Stomach (tissue), 8 donors: ENCODE measurements at regions not wholly inside any gene's neighbourhood (a gene's known extent, or its start where the extent isn't known, plus 50 kb on each side); places are given as distances from the start of the nearest gene placed in this dataset.
"Not testable (repeated sequence)": the region's sequence is repeated elsewhere in the genome, so short reads cannot be mapped to it uniquely, and the experiment has no call there.

ENCODE experiments used
- DNase-seq, 2 donors: peaks; one replicate each; pipeline versions ENCODE4 v3.0.0 to v3.0.0-alpha.2; 2013 to 2019
- H3K27ac ChIP-seq, 5 donors: fragments of 200-600 bp in 4 of 5; sonication (generic) in 4 of 5; one replicate each; pipeline ENCODE4 v1.5.1; 2013 to 2019; ENCODE audit warnings: mild to moderate bottlenecking in 1 of 5, moderate library complexity in 1 of 5
- H3K27me3 ChIP-seq, 3 donors: fragments of 200-600 bp; sonication (generic); one replicate each; pipeline ENCODE4 v1.5.1; 2017 to 2019; ENCODE audit warnings: mixed run types in 1 of 3
- H3K36me3 ChIP-seq, 4 donors: fragments of 200-600 bp; sonication (generic); 1 replicate in 3 of 4; 2 replicates in 1 of 4; pipeline ENCODE4 v1.5.1; 2016 to 2019
- H3K4me1 ChIP-seq, 4 donors: fragments of 200-600 bp; sonication (generic); one replicate each; pipeline ENCODE4 v1.5.1; 2016 to 2019
- H3K4me3 ChIP-seq, 4 donors: fragments of 200-600 bp; sonication (generic) in 3 of 4; one replicate each; pipeline ENCODE4 v1.5.1; 2016 to 2019; ENCODE audit warnings: mild to moderate bottlenecking in 1 of 4
- H3K9me3 ChIP-seq, 4 donors: fragments of 200-600 bp; sonication (generic); one replicate each; pipeline ENCODE4 v1.5.1; 2016 to 2019
- EP300 ChIP-seq: sonication (generic); formaldehyde crosslinking; IDR thresholded peaks from one replicate; pipeline ENCODE4 v1.6.1; 2017; ENCODE audit warnings: antibody characterized with exemption
- POLR2A ChIP-seq, 4 donors: fragments of 450-650 bp; IDR thresholded peaks; one replicate each; pipeline ENCODE4 v1.6.1; 2016; ENCODE audit warnings: antibody characterized with exemption in 4 of 4, control low read depth in 2 of 4, mild to moderate bottlenecking in 1 of 4, moderate library complexity in 1 of 4
- POLR2AphosphoS5 ChIP-seq, 3 donors: sonication (generic); formaldehyde crosslinking; IDR thresholded peaks; one replicate each; pipeline ENCODE4 v1.6.1; 2016; ENCODE audit warnings: antibody characterized with exemption in 3 of 3
- WGBS, 5 donors: extraction: QIAGEN DNeasy Blood & Tissue Kit in 3 of 5; methylation state at CpG; one replicate each; pipeline versions ENCODE4 v1.1.5 to v1.1.7; 2013 to 2018; 5-methylcytosine and 5-hydroxymethylcytosine counted together
- intact Hi-C: fragments of 100-400 bp; cut with DNase I; formaldehyde crosslinking; loops from one replicate; pipeline ENCODE4 v1.15.1; 2023; ENCODE audit warnings: low total_unique reads
- TF ChIP-seq, protein P1 (sequence below), 7 experiments: fragments of 450-650 bp in 4 of 7; fragments of 200-600 bp in 3 of 7; sonication (generic) in 3 of 7; IDR thresholded peaks; one replicate each; pipeline ENCODE4 v1.5.1; 2016 to 2019; ENCODE audit warnings: antibody characterized with exemption in 7 of 7, control low read depth in 2 of 7, mild to moderate bottlenecking in 1 of 7
- donor health status: healthy with polysubstance abuse.
- donor health status: Bipolar disorder and iron deficiency.
- donor health status: healthy.

DNA sequence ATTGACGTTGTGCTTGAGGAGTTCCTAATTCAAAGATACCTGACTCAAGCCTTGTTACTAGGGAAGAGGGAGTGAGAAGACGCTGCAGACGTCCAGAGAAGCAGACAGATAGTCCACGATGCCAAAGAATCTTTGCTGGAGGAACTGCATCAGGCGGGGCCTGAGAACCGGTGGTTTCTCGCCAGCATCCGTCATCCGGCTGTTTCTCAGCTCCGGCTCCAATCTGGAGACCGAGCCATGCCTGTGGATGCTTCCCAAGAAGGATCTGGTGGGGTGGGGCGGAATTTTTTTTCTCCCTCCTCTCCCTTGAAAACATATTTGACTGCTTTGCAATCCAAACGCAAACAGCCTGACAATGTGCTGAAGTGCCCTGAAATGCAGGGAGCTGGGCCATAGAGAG is 125.8 kb upstream of the SRSF6 start:
- H3K36me3 ChIP-seq: no peaks in the 10 kb centered on the region
- H3K4me3 ChIP-seq: no peak overlapping the region
- TF ChIP-seq POLR2AphosphoS5 (IDR thresholded peaks at IDR 0.05): no peak
- TF ChIP-seq, protein P1, sequence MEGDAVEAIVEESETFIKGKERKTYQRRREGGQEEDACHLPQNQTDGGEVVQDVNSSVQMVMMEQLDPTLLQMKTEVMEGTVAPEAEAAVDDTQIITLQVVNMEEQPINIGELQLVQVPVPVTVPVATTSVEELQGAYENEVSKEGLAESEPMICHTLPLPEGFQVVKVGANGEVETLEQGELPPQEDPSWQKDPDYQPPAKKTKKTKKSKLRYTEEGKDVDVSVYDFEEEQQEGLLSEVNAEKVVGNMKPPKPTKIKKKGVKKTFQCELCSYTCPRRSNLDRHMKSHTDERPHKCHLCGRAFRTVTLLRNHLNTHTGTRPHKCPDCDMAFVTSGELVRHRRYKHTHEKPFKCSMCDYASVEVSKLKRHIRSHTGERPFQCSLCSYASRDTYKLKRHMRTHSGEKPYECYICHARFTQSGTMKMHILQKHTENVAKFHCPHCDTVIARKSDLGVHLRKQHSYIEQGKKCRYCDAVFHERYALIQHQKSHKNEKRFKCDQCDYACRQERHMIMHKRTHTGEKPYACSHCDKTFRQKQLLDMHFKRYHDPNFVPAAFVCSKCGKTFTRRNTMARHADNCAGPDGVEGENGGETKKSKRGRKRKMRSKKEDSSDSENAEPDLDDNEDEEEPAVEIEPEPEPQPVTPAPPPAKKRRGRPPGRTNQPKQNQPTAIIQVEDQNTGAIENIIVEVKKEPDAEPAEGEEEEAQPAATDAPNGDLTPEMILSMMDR (IDR thresholded peaks at IDR 0.05): no peak
- no peak for TF ChIP-seq POLR2A (IDR thresholded peaks at IDR 0.05)
- TF ChIP-seq EP300: no peak
- H3K27ac ChIP-seq: no peak overlapping the region
- DNase-seq: peak in 1 of 2 donors; percentile 41
- no peaks in the 10 kb centered on the region for H3K4me1 ChIP-seq
- H3K9me3 ChIP-seq: peaks cover 4 to 49% (median 40%) of the 10 kb centered on the region in 4 donors
- intact Hi-C loops: no loop called here
- 60 to 76% (median 71%) methylated on average over 13 of the region's 13 CpGs for WGBS, 5 donors
- H3K27me3 ChIP-seq: no peaks in the 10 kb centered on the region

DNA sequence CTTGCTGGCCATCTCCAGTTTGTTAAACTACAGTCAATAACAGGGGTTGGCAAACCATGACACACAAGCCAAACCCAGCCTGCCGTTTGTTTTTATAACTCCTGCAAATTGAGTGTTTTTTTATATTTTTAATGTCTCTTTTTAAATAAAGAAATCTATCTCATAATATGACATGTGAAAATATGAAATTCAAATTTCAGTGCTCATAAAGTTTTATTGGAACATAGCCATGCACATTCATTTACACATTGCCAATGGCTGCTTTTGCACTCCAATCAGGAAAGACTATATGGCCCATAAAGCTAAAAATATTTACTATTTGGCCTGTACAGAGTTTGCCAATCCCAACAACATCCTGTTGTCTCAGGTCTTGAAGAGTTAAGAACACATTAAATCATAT is 129.0 kb upstream of the SRSF6 start:
- Histone ChIP-seq H3K4me1 (no peaks in the 10 kb centered on the region), H3K9me3 (peaks cover 0 to 19% (median 16%) of the 10 kb centered on the region in 4 donors), H3K4me3 (no peak overlapping the region), H3K36me3 (no peaks in the 10 kb centered on the region), H3K27ac (no peak overlapping the region), H3K27me3 (no peaks in the 10 kb centered on the region)
- no peak for DNase-seq
- intact Hi-C loops: no loop called here
- TF ChIP-seq EP300: no peak
- no peak for TF ChIP-seq POLR2A (IDR thresholded peaks at IDR 0.05)
- TF ChIP-seq POLR2AphosphoS5 (IDR thresholded peaks at IDR 0.05): no peak
- TF ChIP-seq, protein P1 (IDR thresholded peaks at IDR 0.05): no peak
- WGBS, 5 donors: 71 to 89% (median 82%) methylated on average over 1 of the region's 1 CpG

- H3K9me3 ChIP-seq, H3K4me3 ChIP-seq, H3K4me1 ChIP-seq, intact Hi-C loops, DNase-seq, H3K27ac ChIP-seq, H3K27me3 ChIP-seq, H3K36me3 ChIP-seq: not testable (repeated sequence)
- 90 to 96% (median 95%) methylated on average over 4 of the region's 4 CpGs for WGBS, 5 donors
Observed at GRCh38 chr20:43327234-43327633, 130.5 kb upstream of the SRSF6 start.

DNA sequence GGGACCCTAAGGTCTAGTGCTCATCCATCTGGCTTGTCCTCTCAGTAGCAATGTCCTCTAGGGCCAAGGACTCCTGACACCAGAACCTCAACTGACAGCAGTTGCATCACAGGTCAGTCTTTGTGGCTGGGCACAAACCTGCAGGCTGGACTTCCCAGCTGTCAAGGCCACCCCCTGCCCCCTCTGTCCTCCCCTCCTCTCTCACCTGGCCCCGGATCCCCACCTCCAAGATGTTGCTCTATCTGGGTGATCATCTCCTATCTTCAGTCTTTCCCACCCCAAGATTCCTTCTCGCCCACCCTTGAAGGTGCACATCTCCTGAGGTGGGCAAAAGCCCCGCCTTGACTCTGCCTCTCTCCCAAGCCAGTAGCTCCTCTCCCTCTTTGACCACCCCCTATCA is 131.8 kb upstream of the SRSF6 start:
- TF ChIP-seq, protein P1 (IDR thresholded peaks at IDR 0.05): no peak
- TF ChIP-seq POLR2AphosphoS5 (IDR thresholded peaks at IDR 0.05) (no peak), POLR2A (IDR thresholded peaks at IDR 0.05) (no peak)
- intact Hi-C loops: no loop called here

DNA sequence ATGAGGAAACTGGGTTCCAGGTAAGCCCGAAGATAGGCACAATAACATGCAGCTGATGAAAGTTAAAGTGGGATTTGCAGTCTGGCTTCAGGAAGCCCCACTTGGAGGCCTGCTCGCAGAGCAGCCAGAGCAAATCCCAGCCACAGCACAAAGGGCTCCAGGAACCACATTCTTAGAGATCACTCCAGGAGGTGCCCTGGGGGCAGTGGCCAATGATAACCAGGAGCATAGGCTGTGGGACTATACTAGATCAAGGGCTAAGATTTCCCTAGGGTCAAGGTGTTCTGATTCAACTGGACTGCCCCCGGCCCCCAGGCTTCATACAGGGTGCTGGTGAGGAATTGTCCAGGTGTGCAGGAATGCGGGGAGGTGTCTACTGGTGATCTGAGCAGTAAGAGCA is 133.9 kb upstream of the PTPRT start:
- intact Hi-C loops: no loop called here
- Histone ChIP-seq H3K9me3 (peaks cover 0 to 6% (median 0%) of the 10 kb centered on the region in 4 donors), H3K36me3 (no peaks in the 10 kb centered on the region), H3K4me3 (no peak overlapping the region), H3K27ac (no peak overlapping the region), H3K27me3 (peaks cover 0 to 4% (median 0%) of the 10 kb centered on the region in 3 donors), H3K4me1 (no peaks in the 10 kb centered on the region)
- WGBS, 5 donors: 64 to 72% (median 70%) methylated on average over 4 of the region's 4 CpGs
- DNase-seq: no peak
- TF ChIP-seq POLR2A (IDR thresholded peaks at IDR 0.05) (no peak), EP300 (no peak), POLR2AphosphoS5 (IDR thresholded peaks at IDR 0.05) (no peak)
- TF ChIP-seq, protein P1 (IDR thresholded peaks at IDR 0.05): no peak

More for the DNA sequence above, 131.8 kb upstream of the SRSF6 start:
- peaks cover 0 to 4% (median 0%) of the 10 kb centered on the region in 3 donors for H3K27me3 ChIP-seq
- H3K9me3 ChIP-seq: peaks cover 0 to 6% (median 0%) of the 10 kb centered on the region in 4 donors
- no peaks in the 10 kb centered on the region for H3K4me1 ChIP-seq
- H3K4me3 ChIP-seq: no peak overlapping the region
- 67 to 97% (median 80%) methylated on average over 3 of the region's 3 CpGs for WGBS, 5 donors
- H3K27ac ChIP-seq: no peak overlapping the region
- no peak for DNase-seq
- no peaks in the 10 kb centered on the region for H3K36me3 ChIP-seq
